SK-N-SH treated with all-trans-retinoic acid at 6 μM for 48 hours (cell line): ENCODE measurements at regions not wholly inside any gene's neighbourhood (a gene's known extent, or its start where the extent isn't known, plus 50 kb on each side); places are given as distances from the start of the nearest gene placed in this dataset.

ENCODE experiments used
- ARNTL ChIP-seq: fragments of 450-650 bp; formaldehyde crosslinking; IDR thresholded peaks from 2 replicates; pipeline ENCODE4 v1.5.0; 2020; ENCODE audit warnings: low read depth, mild to moderate bottlenecking, moderate library complexity, borderline replicate concordance
- BACH2 ChIP-seq: fragments of 250-450 bp; sonication (Bioruptor Pico); IDR thresholded peaks from 2 replicates; pipeline ENCODE4 v1.9.0; 2021; ENCODE audit warnings: mild to moderate bottlenecking, borderline replicate concordance
- CREB5 ChIP-seq: fragments of 250-450 bp; sonication (Bioruptor Pico); IDR thresholded peaks from 2 replicates; pipeline ENCODE4 v1.5.1; 2020; ENCODE audit warnings: low read depth, mild to moderate bottlenecking, moderate library complexity
- CSDC2 ChIP-seq: fragments of 250-450 bp; sonication (Bioruptor Pico); IDR thresholded peaks from 2 replicates; pipeline ENCODE4 v1.5.0; 2020; ENCODE audit warnings: mild to moderate bottlenecking, moderate library complexity
- OSR1 ChIP-seq: fragments of 250-450 bp; sonication (Bioruptor Pico); IDR thresholded peaks from 2 replicates; pipeline ENCODE4 v1.8.0; 2022; ENCODE audit warnings: moderate library complexity, mild to moderate bottlenecking, inconsistent platforms
- PATZ1 ChIP-seq: fragments of 250-450 bp; sonication (Bioruptor Pico); IDR thresholded peaks from 2 replicates; pipeline ENCODE4 v1.8.0; 2020; ENCODE audit warnings: mild to moderate bottlenecking, moderate library complexity, borderline replicate concordance
- POU6F1 ChIP-seq: fragments of 250-450 bp; sonication (Bioruptor Pico); IDR thresholded peaks from 2 replicates; pipeline ENCODE4 v1.8.0; 2021; ENCODE audit warnings: low read depth, mild to moderate bottlenecking, moderate library complexity, borderline replicate concordance
- RARB ChIP-seq: fragments of 250-450 bp; sonication (Bioruptor Pico); IDR thresholded peaks from 2 replicates; pipeline ENCODE4 v1.8.0; 2021; ENCODE audit warnings: mild to moderate bottlenecking, moderate library complexity
- SNAI2 ChIP-seq: fragments of 250-450 bp; sonication (Bioruptor Pico); IDR thresholded peaks from 2 replicates; pipeline ENCODE4 v1.5.0; 2020; ENCODE audit warnings: mild to moderate bottlenecking, moderate library complexity
- TCF4 ChIP-seq: fragments of 250-450 bp; sonication (Bioruptor Pico); IDR thresholded peaks from 2 replicates; pipeline ENCODE4 v1.8.0; 2021; ENCODE audit warnings: mild to moderate bottlenecking, moderate library complexity, borderline replicate concordance
- TOX ChIP-seq: fragments of 250-450 bp; sonication (Bioruptor Pico); IDR thresholded peaks from 2 replicates; pipeline ENCODE4 v1.8.0; 2021; ENCODE audit warnings: mild to moderate bottlenecking, moderate library complexity, borderline replicate concordance
- ZFP30 ChIP-seq: fragments of 450-650 bp; formaldehyde crosslinking; IDR thresholded peaks from 2 replicates; pipeline ENCODE4 v1.5.0; 2022; ENCODE audit warnings: mild to moderate bottlenecking, moderate library complexity
- ZNF565 ChIP-seq: fragments of 450-650 bp; formaldehyde crosslinking; conservative IDR thresholded peaks from 2 replicates; pipeline ENCODE4 v1.5.0; 2020; ENCODE audit warnings: low read depth, mild to moderate bottlenecking, moderate library complexity
- ZNF70 ChIP-seq: fragments of 450-650 bp; formaldehyde crosslinking; IDR thresholded peaks from 2 replicates; pipeline ENCODE4 v1.5.0; 2020; ENCODE audit warnings: mild to moderate bottlenecking, moderate library complexity

- TF ChIP-seq RARB (no peak), CREB5 (no peak), OSR1 (CRISPR knock-in tag) (no peak), TCF4 (CRISPR knock-in tag) (no peak), CSDC2 (CRISPR knock-in tag) (no peak), ZFP30 (no peak), ARNTL (CRISPR knock-in tag) (no peak), ZNF565 (CRISPR knock-in tag) (no peak), PATZ1 (CRISPR knock-in tag) (no peak), TOX (CRISPR knock-in tag) (no peak), ZNF70 (no peak), POU6F1 (CRISPR knock-in tag) (no peak), BACH2 (no peak), SNAI2 (no peak)
Observed at GRCh38 chr20:5377484-5377883, 60.7 kb upstream of the PROKR2 start.
